GM21360 (cell line): ENCODE measurements at regions not wholly inside any gene's neighbourhood (a gene's known extent, or its start where the extent isn't known, plus 50 kb on each side); places are given as distances from the start of the nearest gene placed in this dataset.
"Not testable (repeated sequence)": the region's sequence is repeated elsewhere in the genome, so short reads cannot be mapped to it uniquely, and the experiment has no call there.

Source experiments
- ATAC-seq: cut with Tn5 transposase; IDR thresholded peaks from one replicate; pipeline ENCODE4 v1.9.1; 2021; ENCODE audit warnings: mild to moderate bottlenecking, moderate library complexity; ENCODE audit not compliant: unreplicated experiment

DNA sequence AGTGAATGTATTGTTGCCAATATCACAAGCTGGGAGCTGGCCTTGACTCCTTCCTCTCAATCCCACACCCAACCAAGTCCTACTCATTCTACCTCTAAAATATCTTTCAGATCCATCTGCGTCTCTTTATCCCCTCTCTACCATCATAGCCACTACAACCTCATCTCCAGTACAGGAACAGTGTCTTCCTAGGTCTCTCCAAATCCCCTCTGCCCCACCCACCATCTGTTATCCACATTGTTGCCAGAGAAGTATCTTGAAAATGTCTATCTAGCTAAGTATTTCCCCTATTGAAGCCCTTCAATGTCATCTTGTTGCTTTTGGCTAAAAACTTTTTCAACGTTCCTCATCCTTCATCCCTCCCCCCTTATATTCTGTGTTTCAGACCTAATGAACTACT is 244.7 kb downstream of the C12orf75 start:
- ATAC-seq: no peak

DNA sequence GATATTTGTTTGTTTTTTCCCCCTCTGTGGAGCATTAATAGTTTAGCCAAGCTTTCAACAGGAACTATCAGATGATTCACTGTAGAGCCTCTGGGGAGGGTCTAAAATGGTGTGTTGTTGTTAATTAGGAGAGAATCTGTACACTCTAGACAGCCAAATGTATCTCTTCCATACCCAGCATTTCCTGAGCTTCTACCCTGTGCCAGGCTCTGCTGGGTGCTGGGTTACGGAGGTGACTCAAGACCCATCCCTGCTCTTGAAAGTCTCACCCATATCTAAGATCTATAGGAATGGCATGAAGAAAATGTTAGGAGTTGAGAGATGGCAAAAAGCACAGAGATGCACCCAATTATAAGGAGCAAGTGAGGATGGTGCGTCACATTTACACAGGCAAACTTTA is 245.8 kb downstream of the C12orf75 start:
- no peak for ATAC-seq

DNA sequence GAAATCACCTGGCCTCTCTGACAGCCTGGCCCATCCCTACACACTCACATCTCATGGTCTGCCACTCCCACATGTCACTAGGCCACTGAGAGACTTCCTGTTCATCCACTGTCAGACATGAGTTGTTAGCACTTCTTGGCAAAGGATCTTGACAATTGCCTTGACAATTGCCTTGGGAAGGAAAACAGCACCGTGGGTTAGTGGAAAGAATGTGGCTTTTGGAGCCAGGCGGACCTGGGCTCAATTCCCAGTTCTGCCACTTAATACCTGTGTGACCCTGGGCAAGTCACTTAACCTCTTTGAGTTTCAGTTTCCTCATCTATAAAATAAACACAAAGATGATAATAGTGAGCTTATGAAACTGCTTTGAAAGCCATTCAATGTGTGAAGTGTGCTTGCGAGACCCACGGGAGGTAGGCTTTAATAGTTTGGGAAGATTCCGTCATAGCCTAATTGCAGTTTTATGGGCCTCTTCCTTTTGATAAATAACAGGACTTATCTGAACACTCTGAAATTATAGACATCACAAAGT is 250.4 kb downstream of the C12orf75 start:
- ATAC-seq: no peak

DNA sequence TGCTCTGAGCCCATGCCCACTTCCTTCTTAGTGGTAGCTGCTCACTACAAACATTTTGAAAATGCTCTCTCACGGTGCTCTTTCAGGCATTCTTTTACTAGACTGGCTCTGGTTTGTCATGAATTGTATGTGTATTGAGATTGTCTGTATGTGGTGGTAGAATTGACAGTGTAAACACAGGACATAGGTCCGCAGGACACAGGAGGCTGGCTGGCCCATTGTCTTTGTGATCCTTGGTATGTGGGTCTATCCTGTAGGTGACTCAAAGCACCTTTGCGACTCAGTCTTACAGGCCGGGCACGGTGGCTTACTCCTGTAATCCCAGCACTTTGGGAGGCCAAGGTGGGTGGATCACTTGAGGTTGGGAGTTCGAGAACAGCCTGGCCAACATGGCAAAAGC is 250.9 kb downstream of the C12orf75 start:
- ATAC-seq: no peak

DNA sequence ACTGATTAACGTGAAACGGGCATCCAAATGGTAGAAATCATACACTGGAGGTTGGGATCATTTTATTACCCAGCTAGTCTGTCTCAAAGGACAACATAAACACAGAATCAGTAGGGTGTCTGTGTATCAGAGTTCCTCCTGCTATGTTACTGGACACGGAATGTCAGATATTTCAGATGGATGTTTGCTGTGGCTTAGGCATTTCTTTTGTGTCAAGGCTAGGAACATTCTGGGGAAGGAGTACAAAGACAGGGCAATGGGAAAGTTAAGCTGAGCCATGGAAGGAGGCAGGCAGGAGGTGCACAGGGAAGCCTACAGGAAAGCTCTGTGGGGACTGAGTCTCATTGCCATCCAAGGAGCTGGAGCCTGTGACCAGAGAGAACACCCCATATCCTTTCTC is 254.6 kb downstream of the C12orf75 start:
- ATAC-seq: no peak

DNA sequence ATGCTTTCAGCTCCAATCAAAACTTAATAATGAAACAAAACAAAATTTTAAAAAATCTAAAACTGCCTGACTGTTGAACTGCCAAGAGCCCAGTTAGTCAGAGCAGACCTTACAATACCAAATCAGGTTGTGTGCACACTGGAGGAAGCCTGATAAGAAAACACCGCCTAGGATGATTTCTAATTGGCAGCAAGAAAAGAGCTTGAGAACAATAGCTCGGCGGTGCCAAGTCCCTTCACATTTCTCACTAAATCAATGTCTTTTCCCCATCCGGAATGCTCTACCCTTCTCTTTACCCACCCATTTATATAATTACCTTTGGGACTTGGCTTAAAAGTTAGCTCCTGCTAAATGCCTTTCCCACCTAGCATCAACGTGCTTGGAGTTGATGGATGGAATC is 256.7 kb downstream of the C12orf75 start:
- ATAC-seq: no peak

DNA sequence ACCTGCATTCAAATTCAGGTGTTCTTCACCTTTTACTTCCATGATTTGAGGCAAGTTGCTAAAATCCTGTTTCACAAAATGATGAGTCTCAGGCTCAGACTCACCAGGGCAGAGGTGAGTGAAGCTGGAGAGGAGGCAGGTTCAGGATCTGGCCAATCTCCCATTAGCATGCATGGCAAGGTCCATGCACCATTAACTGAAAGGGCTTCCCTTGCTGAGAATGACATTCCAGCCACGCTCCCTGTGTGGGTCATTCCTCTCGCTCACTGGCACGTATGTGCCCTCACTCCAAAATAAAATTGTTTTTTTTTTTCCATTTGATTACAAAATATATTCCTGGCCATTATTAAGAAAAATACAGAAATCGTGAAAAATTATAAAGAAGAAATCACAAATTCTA is 257.6 kb downstream of the C12orf75 start:
- no peak for ATAC-seq

DNA sequence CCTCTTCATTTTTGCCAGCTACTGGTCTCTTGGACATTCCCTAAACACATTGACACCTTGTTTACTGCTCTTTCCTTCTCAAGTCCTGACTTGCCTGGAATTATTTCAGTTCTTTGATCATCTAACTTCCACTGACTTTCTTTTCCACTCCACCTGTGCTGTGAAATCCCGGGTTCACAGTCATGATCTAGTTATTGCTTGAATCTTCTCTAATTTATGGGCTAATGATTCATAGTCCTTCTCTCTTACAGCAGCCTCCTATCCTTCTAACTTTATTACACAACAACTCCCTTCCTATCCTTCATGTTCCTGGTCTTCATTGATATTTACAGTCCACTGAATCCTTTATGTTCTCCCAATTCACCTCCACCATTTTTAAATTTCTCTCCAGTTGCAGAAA is 260.1 kb downstream of the C12orf75 start:
- no peak for ATAC-seq

DNA sequence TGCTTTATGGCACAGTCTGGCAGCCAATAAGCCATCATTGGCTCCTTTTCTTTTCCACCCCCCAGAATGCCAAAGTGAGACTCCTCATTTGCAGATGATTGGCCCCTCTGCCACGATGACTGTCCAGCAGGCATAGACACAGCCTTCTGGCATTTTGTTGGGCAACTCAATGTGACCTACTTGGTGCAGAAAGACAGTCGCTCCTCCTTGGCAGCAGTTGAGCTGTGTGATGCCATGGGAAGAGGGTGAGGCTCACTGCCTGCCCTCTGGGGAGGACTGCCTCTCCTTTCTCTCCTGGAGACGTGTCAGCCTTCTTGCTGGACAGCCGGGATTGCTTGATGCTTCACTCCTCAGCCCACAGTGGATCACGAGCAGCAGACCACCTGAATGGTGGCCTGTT is 264.9 kb downstream of the C12orf75 start:
- no peak for ATAC-seq

DNA sequence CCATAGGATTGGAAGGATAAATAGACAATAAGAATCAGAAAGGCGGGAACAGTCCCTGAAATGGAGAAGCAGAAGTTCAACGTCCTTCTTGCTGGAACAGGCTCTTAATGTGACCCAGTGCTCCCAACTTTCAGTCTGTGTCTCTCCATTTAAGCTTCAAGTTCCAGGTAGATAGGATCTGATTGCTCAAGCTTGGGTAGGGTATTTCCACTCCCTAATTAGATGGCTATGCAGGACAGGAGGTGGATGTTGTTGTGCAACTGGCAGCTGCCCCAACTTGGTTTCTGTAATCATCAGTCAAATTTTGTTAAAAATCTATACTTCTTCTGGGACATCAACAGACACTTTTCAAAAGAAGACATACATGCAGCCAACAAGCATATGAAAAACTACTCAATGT is 266.2 kb downstream of the C12orf75 start:
- no peak for ATAC-seq

DNA sequence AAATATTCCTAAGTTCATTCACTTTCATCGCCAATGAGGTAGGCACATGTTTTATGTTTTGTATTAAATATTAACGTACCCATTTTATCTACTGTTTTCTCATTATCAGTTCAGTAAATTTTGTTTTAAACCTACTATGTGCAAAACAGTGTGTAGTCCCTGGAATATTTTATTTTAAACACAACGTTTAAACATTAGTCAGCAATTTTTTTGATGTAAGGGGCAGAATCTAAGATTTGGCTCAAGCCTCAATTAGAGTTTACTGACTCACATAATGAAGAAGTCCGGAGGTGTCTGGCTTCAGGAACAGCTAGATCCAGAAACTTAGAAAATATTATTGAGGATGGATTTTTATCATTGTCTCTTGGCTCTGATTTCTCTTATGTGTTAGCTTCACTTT is 267.5 kb downstream of the C12orf75 start:
- ATAC-seq: no peak

DNA sequence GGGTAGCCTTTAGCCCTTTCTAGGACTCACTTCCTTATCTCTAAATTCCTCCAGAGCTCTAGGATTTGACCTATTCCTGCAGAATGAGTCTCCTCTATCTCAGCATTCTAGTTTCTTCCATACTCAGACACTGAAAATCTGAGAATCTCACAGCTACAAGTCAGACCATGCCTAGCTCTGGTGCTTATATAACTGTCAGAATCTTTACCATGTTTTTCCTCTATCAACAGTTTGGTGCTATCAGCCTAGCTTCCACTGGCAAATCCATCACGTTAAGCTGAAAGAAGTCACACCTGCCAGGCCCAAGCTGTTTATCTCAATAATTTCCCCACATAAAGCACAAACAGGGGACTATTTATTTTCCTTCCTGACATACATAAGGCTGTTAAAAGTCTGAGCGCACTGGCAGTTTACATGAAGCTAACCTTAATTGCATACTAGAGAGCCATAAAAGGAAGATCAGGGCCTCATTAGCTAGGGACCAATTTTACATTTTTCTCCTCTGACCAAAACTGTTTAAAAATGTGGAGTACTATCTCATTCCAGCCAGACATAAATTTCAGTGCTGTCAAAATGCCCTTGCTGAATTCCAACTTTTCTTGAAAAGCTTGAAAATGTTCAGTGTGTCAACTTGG is 270.5 kb downstream of the C12orf75 start:
- ATAC-seq: no peak

DNA sequence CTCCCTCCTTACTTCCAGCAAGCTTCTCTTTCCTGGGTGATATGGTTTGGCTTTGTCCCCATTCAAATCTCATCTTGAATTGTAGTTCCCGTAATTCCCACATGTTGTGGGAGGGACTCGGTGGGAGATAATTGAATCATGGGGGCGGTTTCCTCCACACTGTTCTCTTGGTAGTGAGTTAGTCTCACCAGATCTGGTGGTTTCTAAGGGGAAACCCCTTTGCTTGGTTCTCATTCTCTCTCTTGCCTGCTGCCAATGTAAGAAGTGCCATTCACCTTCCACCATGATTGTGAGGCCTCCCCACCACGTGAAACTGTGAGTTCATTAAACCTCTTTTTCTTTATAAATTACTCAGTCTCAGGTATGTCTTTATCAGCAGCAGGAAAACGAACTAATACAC is 271.8 kb downstream of the C12orf75 start:
- ATAC-seq: not testable (repeated sequence)

DNA sequence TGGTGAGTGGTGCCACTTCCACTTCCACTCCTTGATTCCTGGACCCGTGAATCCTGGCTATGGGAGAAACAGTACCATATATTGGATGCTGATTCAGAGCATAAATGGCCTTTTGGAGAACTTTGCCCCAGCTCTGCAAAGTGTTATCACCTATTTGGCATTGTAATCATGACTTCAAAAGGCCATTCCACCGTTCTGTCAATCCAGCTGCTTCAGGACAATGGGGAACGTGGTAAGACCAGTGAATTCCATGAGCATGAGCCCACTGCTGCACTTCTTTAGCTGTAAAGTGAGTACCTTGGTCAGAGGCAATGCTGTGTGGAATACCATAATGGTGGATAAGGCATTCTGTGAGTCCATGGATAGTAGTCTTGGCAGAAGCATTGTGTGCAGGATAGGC is 273.8 kb downstream of the C12orf75 start:
- not testable (repeated sequence) for ATAC-seq

DNA sequence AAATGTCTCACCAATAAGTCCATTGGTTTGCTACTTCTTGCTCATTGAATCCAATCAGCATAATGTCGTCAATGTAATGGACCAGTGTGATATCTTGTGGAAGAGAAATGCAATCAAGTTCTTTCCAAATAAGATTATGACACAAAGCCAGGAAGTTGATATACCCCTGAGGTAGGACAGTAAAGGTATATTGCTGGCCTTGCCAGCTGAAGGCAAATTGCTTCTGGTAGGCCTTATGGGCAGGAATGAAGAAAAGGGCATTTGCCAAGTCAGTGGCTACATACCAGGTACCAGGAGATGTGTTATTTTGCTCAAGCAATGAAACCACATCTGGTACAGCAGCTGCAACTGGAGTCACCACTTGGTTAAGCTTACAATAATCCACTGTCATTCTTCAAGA is 276.1 kb downstream of the C12orf75 start:
- not testable (repeated sequence) for ATAC-seq

DNA sequence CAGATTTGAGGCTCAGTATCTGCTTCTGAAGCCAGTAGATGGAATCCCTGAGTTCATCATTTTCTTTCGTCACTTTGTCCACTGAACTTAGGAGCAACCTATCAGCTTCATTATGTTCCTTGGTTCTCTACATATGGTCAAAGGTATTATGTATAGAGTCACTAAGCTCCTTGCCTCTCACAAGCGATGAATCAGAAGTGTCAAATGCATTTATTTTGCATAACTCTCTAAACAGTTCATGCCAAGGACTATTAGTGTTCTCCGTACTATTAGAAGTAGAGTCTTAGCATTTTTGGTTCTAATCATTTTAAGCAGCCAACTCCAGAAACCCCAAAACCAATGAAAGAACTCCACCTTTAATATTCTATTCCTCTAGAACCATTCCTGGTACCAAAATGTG is 278.5 kb downstream of the C12orf75 start:
- not testable (repeated sequence) for ATAC-seq

DNA sequence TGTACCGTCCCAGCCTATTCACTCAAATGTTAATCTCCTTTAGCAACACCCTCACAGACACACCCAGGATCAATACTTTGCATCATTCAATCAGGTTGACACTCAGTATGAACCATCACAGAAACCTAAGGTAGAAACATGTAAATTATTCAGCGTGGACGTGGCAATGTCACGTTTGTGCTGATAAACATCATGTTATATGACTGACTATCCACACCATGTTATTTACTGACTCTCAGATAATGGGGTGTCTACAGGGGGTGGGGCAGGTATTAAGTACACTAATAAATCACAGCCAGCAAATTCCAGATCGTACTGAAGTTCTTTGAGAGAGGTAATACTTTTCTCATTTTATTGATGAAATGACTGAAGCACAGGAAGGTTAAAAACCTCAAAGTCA is 280.0 kb downstream of the C12orf75 start:
- no peak for ATAC-seq

DNA sequence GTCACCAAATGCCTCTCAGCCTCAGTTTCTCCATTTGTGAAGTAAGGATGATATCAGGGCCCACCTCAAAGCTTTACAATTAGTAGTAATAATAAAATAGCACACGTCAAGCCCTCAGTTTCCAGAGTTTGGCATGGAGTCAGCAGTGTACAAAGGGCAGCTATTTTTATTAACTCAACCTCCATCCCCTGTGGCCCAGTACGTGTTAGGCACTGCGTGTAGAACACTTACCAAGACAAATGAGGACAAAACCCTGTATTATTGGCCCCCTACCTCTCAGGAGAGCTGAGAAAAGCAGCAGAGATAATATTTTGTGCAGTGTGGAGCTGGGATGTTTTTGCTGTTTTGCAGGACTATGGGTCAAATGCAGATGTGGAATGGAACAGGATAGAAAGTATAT is 280.8 kb downstream of the C12orf75 start:
- no peak for ATAC-seq

DNA sequence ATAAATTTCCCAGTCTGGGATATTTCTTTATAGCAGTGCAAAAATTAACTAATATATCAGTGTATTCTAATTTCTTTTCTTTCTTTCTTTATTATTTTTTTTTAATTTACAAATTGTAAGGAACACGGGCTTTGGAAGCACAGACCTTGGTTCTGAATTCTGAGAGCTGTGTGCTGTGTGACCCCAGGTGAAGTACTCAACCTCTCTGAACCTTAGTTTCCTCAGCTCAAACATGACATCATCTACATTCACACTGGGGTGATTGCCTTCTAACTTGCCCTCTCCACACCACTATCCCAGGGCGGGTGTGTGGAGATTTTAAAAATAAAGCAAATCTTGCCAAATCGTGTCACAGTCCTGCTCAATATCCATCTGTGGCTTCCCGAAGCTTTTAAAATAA is 282.8 kb downstream of the C12orf75 start:
- ATAC-seq: no peak

DNA sequence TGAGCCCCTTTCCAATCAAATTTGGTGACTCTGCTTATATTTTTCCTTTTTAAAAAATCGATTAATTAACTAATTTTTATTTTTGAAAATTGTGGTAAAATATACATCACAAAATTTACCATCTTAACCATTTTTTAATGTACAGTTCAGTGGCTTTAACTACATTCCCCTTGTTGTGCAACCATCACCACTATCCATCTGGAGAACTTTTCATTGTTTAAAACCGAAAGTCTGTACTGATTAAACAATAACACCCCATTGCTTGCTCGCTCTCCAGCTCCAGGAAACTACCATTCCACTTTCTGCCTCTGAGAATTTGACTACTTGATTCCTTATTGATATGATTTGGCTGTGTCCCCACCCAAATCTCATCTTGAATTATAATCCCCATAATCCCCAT is 283.4 kb downstream of the C12orf75 start:
- ATAC-seq: no peak

DNA sequence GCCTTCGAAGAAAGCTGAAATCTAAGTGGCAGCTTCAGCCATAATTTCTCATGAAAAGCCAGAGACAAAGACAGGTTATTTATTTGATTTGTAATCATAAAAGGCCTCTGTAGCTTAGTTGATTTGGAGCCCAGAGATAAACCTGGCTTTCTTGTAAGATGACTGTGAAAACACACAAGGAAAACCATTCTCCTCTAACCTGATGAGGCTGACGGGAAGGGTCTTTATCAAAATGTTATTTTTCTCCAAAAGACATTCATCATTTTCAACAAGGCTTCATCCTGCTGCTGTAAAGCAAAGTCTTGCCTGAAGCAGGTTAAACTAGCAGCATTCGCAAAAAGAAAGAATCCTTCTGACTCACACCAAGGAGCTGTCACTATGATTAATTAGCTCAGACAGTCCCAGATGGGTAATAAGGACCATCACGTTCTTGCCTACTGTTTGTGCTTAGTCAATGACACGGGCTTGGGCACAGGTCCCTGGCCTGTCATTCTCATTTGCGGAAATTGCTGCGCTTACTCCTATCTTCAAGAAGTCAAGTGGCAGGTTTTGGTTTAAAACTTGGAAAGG is 286.6 kb downstream of the C12orf75 start:
- no peak for ATAC-seq

DNA sequence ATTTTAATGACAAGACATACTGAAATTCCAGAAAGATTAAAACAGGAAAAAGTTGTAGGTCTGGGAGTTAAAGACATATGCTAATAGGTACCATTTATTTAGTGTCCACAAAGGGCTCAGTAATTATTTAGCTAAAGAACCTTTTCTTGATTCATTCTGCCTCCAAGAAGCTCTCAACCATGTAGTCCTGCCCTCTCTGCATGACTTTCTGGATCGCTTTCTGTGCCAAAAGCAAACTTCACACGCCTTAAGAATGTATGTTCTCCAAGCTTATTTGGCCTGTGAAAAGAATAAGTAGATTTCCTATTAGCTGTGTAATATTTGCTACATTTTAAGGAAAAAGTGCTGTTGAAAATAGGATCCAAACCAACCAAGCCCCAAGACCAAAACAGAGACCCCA is 291.7 kb downstream of the C12orf75 start:
- no peak for ATAC-seq
